ENCODE measurements at regions not wholly inside any gene's neighbourhood (a gene's known extent, or its start where the extent isn't known, plus 50 kb on each side); places are given as distances from the start of the nearest gene placed in this dataset.

DNA sequence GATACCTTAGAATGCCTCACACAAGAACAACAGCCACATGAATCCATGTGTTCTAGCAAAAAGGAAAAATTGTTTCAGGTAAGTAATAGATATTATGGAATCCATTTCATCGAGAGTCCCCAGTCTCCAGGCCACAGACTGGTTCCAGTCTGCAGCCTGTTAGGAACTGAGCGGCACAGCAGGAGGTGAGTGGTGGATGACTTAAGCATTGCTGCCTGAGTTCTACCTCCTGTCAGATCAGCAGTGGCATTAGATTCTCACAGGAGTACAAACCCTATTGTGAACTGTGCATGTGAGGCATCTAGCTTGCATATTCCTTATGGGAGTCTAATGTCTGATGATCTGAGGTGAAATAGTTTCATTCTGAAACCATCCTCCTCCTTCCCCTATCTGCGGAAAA is 207.0 kb downstream of the CSNK1G3 start (continued):
- TF ChIP-seq, protein P1, sequence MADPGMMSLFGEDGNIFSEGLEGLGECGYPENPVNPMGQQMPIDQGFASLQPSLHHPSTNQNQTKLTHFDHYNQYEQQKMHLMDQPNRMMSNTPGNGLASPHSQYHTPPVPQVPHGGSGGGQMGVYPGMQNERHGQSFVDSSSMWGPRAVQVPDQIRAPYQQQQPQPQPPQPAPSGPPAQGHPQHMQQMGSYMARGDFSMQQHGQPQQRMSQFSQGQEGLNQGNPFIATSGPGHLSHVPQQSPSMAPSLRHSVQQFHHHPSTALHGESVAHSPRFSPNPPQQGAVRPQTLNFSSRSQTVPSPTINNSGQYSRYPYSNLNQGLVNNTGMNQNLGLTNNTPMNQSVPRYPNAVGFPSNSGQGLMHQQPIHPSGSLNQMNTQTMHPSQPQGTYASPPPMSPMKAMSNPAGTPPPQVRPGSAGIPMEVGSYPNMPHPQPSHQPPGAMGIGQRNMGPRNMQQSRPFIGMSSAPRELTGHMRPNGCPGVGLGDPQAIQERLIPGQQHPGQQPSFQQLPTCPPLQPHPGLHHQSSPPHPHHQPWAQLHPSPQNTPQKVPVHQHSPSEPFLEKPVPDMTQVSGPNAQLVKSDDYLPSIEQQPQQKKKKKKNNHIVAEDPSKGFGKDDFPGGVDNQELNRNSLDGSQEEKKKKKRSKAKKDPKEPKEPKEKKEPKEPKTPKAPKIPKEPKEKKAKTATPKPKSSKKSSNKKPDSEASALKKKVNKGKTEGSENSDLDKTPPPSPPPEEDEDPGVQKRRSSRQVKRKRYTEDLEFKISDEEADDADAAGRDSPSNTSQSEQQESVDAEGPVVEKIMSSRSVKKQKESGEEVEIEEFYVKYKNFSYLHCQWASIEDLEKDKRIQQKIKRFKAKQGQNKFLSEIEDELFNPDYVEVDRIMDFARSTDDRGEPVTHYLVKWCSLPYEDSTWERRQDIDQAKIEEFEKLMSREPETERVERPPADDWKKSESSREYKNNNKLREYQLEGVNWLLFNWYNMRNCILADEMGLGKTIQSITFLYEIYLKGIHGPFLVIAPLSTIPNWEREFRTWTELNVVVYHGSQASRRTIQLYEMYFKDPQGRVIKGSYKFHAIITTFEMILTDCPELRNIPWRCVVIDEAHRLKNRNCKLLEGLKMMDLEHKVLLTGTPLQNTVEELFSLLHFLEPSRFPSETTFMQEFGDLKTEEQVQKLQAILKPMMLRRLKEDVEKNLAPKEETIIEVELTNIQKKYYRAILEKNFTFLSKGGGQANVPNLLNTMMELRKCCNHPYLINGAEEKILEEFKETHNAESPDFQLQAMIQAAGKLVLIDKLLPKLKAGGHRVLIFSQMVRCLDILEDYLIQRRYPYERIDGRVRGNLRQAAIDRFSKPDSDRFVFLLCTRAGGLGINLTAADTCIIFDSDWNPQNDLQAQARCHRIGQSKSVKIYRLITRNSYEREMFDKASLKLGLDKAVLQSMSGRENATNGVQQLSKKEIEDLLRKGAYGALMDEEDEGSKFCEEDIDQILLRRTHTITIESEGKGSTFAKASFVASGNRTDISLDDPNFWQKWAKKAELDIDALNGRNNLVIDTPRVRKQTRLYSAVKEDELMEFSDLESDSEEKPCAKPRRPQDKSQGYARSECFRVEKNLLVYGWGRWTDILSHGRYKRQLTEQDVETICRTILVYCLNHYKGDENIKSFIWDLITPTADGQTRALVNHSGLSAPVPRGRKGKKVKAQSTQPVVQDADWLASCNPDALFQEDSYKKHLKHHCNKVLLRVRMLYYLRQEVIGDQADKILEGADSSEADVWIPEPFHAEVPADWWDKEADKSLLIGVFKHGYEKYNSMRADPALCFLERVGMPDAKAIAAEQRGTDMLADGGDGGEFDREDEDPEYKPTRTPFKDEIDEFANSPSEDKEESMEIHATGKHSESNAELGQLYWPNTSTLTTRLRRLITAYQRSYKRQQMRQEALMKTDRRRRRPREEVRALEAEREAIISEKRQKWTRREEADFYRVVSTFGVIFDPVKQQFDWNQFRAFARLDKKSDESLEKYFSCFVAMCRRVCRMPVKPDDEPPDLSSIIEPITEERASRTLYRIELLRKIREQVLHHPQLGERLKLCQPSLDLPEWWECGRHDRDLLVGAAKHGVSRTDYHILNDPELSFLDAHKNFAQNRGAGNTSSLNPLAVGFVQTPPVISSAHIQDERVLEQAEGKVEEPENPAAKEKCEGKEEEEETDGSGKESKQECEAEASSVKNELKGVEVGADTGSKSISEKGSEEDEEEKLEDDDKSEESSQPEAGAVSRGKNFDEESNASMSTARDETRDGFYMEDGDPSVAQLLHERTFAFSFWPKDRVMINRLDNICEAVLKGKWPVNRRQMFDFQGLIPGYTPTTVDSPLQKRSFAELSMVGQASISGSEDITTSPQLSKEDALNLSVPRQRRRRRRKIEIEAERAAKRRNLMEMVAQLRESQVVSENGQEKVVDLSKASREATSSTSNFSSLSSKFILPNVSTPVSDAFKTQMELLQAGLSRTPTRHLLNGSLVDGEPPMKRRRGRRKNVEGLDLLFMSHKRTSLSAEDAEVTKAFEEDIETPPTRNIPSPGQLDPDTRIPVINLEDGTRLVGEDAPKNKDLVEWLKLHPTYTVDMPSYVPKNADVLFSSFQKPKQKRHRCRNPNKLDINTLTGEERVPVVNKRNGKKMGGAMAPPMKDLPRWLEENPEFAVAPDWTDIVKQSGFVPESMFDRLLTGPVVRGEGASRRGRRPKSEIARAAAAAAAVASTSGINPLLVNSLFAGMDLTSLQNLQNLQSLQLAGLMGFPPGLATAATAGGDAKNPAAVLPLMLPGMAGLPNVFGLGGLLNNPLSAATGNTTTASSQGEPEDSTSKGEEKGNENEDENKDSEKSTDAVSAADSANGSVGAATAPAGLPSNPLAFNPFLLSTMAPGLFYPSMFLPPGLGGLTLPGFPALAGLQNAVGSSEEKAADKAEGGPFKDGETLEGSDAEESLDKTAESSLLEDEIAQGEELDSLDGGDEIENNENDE (IDR thresholded peaks at IDR 0.05; ENCODE audit: insufficient replicate concordance, low read length), result no peak
- TF ChIP-seq GABPA (IDR thresholded peaks at IDR 0.05; ENCODE audit: borderline replicate concordance, insufficient read depth, low read length) (no peak), BCL11A (IDR thresholded peaks at IDR 0.05; ENCODE audit: low read depth in 2 of 2, low read length in 2 of 2) (no peak), SUZ12 (IDR thresholded peaks at IDR 0.05; ENCODE audit: low read length) (no peak), RFX5 (IDR thresholded peaks at IDR 0.05; ENCODE audit: borderline replicate concordance, low read depth, low read length) (no peak)

All from H1 (cell line).